ENCODE measurements at regions not wholly inside any gene's neighbourhood (a gene's known extent, or its start where the extent isn't known, plus 50 kb on each side); places are given as distances from the start of the nearest gene placed in this dataset.
"Not testable (repeated sequence)": the region's sequence is repeated elsewhere in the genome, so short reads cannot be mapped to it uniquely, and the experiment has no call there.

DNA sequence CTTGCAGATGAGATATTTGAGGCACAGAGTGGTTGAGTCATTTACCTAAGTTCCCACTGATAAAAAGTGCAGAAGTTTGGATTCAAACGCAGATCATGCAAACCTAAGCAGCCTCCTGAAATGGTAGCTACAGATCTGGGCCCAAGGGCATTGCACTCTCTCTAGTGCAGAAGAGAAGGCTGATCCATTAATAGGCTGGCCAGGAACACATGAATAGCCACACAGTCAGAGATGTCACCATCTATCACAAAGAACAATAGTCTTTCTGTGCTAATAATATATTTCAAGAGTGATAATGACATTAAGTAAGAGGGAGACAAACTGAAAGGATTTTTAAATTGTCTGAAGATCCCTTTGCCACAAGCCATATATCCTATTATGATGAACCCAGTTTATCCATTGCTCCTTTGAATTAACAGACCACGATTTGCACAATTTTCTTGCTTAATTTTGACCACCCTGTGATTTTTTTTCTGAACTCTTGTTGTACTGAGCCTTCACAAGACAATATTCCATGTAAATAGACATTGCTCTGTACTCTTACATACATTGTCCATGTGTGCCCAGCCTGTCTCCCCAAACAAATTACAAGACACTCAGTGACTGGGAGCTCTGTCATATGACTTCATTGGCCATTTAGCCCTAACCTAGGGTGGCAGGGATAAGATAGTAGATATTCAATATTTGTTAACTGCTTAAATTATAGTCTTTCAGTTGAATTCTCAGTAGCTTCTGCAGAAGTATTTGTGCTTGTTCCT, 112.4 kb upstream of the RBPJ start:
- H3K9me3 ChIP-seq = no peaks in the 10 kb centered on the region
- H3K36me3 ChIP-seq = no peaks in the 10 kb centered on the region
- TF ChIP-seq, protein P1, sequence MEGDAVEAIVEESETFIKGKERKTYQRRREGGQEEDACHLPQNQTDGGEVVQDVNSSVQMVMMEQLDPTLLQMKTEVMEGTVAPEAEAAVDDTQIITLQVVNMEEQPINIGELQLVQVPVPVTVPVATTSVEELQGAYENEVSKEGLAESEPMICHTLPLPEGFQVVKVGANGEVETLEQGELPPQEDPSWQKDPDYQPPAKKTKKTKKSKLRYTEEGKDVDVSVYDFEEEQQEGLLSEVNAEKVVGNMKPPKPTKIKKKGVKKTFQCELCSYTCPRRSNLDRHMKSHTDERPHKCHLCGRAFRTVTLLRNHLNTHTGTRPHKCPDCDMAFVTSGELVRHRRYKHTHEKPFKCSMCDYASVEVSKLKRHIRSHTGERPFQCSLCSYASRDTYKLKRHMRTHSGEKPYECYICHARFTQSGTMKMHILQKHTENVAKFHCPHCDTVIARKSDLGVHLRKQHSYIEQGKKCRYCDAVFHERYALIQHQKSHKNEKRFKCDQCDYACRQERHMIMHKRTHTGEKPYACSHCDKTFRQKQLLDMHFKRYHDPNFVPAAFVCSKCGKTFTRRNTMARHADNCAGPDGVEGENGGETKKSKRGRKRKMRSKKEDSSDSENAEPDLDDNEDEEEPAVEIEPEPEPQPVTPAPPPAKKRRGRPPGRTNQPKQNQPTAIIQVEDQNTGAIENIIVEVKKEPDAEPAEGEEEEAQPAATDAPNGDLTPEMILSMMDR (IDR thresholded peaks at IDR 0.05) = no peak
- no peaks in the 10 kb centered on the region for H3K27me3 ChIP-seq
- H3K27ac ChIP-seq = no peak overlapping the region
- no peak overlapping the region for H3K4me3 ChIP-seq
- H3K4me1 ChIP-seq = peaks cover 0 to 21% of the 10 kb centered on the region in 2 donors
- DNase-seq (ENCODE audit: low spot score) = no peak

DNA sequence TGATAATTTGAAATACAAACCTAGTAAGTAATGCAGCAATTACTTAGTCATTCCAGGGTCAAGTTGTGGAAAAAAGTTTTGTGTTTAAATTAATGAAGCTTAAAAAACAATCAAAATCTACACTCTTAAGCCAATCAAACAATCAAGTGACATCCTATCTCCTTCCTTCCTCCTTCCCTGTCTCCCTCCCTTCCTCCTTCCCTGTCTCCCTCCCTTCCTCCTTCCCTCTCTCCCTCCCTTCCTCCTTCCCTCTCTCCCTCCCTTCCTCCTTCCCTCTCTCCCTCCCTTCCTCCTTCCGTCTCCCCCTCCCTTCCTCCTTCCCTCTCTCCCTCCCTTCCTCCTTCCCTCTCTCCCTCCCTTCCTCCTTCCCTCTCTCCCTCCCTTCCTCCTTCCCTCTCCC, 111.4 kb upstream of the RBPJ start:
- DNase-seq (ENCODE audit: low spot score) = not testable (repeated sequence)

DNA sequence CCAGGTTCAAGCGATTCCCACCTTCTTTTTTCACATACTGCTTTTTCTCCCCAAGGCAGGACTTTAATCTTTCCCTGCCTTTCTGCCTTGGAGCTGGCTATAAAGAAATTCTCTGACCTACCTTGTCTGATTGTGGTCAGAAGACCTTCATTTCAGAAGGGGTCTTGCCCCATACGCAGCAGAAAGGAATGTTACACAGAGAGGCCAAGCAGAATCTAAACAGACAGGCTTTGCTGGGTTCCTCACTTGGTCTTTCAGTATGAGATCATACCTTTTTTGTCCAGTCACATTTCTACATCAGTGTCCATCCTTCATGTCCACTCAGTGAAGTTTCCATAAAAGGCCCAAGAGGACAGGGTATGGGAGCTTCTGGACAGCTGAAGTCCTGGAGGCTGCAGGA, 108.3 kb upstream of the RBPJ start:
- Histone ChIP-seq H3K4me3 (no peak overlapping the region), H3K36me3 (no peaks in the 10 kb centered on the region), H3K9me3 (no peaks in the 10 kb centered on the region), H3K27ac (no peak overlapping the region), H3K27me3 (no peaks in the 10 kb centered on the region), H3K4me1 (peaks cover 0 to 4% of the 10 kb centered on the region in 2 donors)
- TF ChIP-seq, protein P1 (IDR thresholded peaks at IDR 0.05) = no peak
- no peak for DNase-seq (ENCODE audit: low spot score)

More for the DNA sequence above, 111.4 kb upstream of the RBPJ start:
- not testable (repeated sequence) for H3K36me3 ChIP-seq, H3K4me3 ChIP-seq, H3K27ac ChIP-seq, H3K9me3 ChIP-seq, H3K27me3 ChIP-seq
- H3K4me1 ChIP-seq = peaks cover 0 to 19% of the 10 kb centered on the region in 2 donors

DNA sequence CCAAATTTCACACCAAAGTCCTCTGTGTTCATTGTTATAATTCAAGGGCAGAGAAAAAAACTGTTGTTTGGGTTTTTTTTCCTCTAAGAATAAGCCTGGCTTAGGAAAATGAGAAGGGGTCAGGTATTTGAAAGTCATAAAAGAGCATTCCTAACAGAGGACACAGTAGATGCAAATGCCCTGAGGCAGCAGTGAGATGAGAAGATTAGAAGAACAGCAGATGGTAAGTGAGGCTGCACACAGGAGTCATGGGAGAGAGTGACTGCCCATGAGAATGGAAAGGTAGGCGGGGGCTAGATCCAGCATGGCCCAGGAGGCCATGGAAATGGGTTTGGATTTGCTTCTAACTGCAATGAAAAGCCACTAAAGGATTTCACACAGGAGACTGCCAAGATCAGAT, 107.5 kb upstream of the RBPJ start:
- H3K9me3 ChIP-seq = no peaks in the 10 kb centered on the region
- no peaks in the 10 kb centered on the region for H3K27me3 ChIP-seq
- H3K27ac ChIP-seq = no peak overlapping the region
- no peak for DNase-seq (ENCODE audit: low spot score)
- no peaks in the 10 kb centered on the region for H3K4me1 ChIP-seq
- H3K4me3 ChIP-seq = no peak overlapping the region
- no peaks in the 10 kb centered on the region for H3K36me3 ChIP-seq
- TF ChIP-seq, protein P1 (IDR thresholded peaks at IDR 0.05) = no peak

DNA sequence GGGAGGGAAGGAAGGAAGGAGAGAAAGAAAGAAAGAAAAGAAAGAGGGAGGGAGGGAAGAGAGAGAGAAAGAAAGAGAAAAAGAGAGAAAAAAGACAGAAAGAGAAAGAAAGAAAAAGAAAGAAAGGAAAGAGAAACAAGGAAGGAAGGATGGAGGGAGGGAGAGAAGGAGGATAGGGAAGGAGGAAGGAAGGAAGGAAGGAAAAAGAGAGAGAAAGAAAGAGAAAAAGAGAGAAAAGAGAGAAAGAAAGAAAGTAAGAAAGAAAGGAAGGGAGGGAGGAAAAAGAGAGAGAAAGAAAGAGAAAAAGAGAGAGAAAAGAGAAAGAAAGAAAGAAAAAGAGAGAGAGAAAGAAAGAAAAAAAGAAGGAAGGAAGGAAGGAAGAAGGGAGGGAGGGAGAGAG, 105.8 kb upstream of the RBPJ start:
- Histone ChIP-seq H3K36me3 (no peaks in the 10 kb centered on the region), H3K4me1 (no peaks in the 10 kb centered on the region), H3K27me3 (no peaks in the 10 kb centered on the region), H3K4me3 (no peak overlapping the region), H3K9me3 (no peaks in the 10 kb centered on the region), H3K27ac (no peak overlapping the region)
- TF ChIP-seq, protein P1 (IDR thresholded peaks at IDR 0.05) = no peak
- DNase-seq (ENCODE audit: low spot score) = no peak

DNA sequence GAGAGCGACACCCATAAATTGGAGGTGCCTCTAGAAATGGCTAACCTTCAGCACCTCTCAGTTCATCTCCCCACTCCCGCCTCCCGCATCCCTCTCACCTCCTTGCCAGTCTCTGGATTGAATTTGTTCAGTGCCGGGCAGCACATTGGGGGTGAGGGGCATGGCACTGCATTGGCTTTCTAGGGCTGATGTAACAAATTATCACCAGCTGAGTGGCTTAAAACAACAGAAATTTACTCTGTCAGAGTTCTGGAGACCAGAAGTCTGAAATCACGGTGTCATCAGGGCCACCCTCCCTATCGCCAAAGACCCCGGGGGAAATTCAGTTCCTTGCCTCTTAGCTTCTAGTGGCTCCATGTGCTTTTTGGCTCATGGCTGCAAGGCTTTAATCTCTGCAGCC, 105.1 kb upstream of the RBPJ start:
- Histone ChIP-seq H3K27me3 (no peaks in the 10 kb centered on the region), H3K9me3 (no peaks in the 10 kb centered on the region), H3K4me3 (no peak overlapping the region), H3K4me1 (no peaks in the 10 kb centered on the region), H3K27ac (no peak overlapping the region), H3K36me3 (no peaks in the 10 kb centered on the region)
- DNase-seq (ENCODE audit: low spot score) = no peak
- TF ChIP-seq, protein P1 (IDR thresholded peaks at IDR 0.05) = no peak
